A549 (cell line): ENCODE measurements at regions not wholly inside any gene's neighbourhood (a gene's known extent, or its start where the extent isn't known, plus 50 kb on each side); places are given as distances from the start of the nearest gene placed in this dataset.

Experiments
- ATAC-seq, 2 experiments: fragments of 200-7000 bp in 1 of 2; fragments of >200 bp in 1 of 2; cut with Nextera tagmentation in 1 of 2; cut with Tn5 transposase in 1 of 2; 3 replicates each; pipeline versions ENCODE4 v1.8.0 to v1.9.1; 2018 to 2020; ENCODE audit warnings: mild to moderate bottlenecking in 1 of 2, moderate library complexity in 1 of 2
- CTCF ChIA-PET: fragments of 300-600 bp; sonication (Branson Sonifier 250); formaldehyde crosslinking; extraction: SDS; loops from one replicate; lab custom pipeline; 2021; ENCODE audit warnings: antibody characterized with exemption, inconsistent platforms; lab: Yijun Ruan, JAX
- POLR2A ChIA-PET: fragments of 350-600 bp; formaldehyde crosslinking; extraction: SDS; loops from one replicate; lab custom pipeline; 2021; ENCODE audit warnings: antibody characterized with exemption, inconsistent platforms; lab: Yijun Ruan, JAX
- DNase-seq, 2 experiments: peaks; one replicate each; pipeline versions ENCODE4 v3.0.0 to v3.0.0-alpha.2; 2011 to 2016; ENCODE audit warnings: low read depth in 1 of 2, low spot score in 1 of 2
- FAIRE-seq: peaks from 2 replicates; lab custom pipeline; 2011; peaks lifted over from hg19 to GRCh38; lab: Jason Lieb, UNC
- H3K27ac ChIP-seq, 2 experiments: fragments of >200 bp; sonication (Bioruptor Twin); formaldehyde crosslinking; 3 replicates each; pipeline ENCODE4 v1.5.1; 2016 to 2017
- H3K4me1 ChIP-seq: fragments of >200 bp; sonication (Bioruptor Twin); formaldehyde crosslinking; 3 replicates; pipeline ENCODE4 v1.6.1; 2016
- H3K4me2 ChIP-seq: fragments of >200 bp; sonication (Bioruptor Twin); formaldehyde crosslinking; 3 replicates; pipeline ENCODE4 v1.6.1; 2016
- H3K4me3 ChIP-seq: fragments of >200 bp; sonication (Bioruptor Twin); formaldehyde crosslinking; 3 replicates; pipeline ENCODE4 v1.5.1; 2016
- H3K9me3 ChIP-seq: fragments of >200 bp; sonication (Bioruptor Twin); formaldehyde crosslinking; 3 replicates; pipeline ENCODE4 v1.6.1; 2016
- CBX2 ChIP-seq: fragments of 200-600 bp; sonication (generic); IDR thresholded peaks from 2 replicates; pipeline ENCODE4 v1.6.1; 2016; ENCODE audit warnings: low read depth, mild to moderate bottlenecking, borderline replicate concordance
- CHD2 ChIP-seq: fragments of 150-350 bp; IDR thresholded peaks from 2 replicates; pipeline ENCODE4 v1.6.1; 2014; ENCODE audit warnings: low read length; ENCODE audit not compliant: partially characterized antibody
- CHD4 ChIP-seq: fragments of 200-600 bp; sonication (generic); IDR thresholded peaks from 2 replicates; pipeline ENCODE4 v1.6.1; 2016; ENCODE audit warnings: antibody characterized with exemption, mild to moderate bottlenecking, borderline replicate concordance
- EHF ChIP-seq: fragments of 250-450 bp; sonication (Bioruptor Pico); IDR thresholded peaks from 2 replicates; pipeline ENCODE4 v1.5.0; 2020; ENCODE audit warnings: mild to moderate bottlenecking
- EHMT2 ChIP-seq: fragments of 200-600 bp; sonication (generic); IDR thresholded peaks from 2 replicates; pipeline ENCODE4 v1.6.1; 2016; ENCODE audit warnings: antibody characterized with exemption, low read depth, mild to moderate bottlenecking, moderate library complexity
- ESRRA ChIP-seq: fragments of 150-350 bp; IDR thresholded peaks from 2 replicates; pipeline ENCODE4 v1.6.1; 2014; ENCODE audit warnings: mild to moderate bottlenecking, low read length, borderline replicate concordance
- FOSL2 ChIP-seq, 2 experiments: fragments of 450-650 bp in 1 of 2; fragments of >200 bp in 1 of 2; sonication (Bioruptor Twin) in 1 of 2; formaldehyde crosslinking; IDR thresholded peaks; 2 replicates each; pipeline versions ENCODE4 v1.5.0 to v1.6.1; 2016 to 2020; ENCODE audit warnings: mild to moderate bottlenecking in 1 of 2, moderate library complexity in 1 of 2
- FOXS1 ChIP-seq: fragments of 250-450 bp; sonication (Bioruptor Pico); IDR thresholded peaks from 2 replicates; pipeline ENCODE4 v1.5.0; 2020; ENCODE audit warnings: mild to moderate bottlenecking, moderate library complexity
- GATA3 ChIP-seq: IDR thresholded peaks from 2 replicates; pipeline ENCODE4 v1.6.1; 2012; ENCODE audit warnings: borderline replicate concordance
- HDAC2 ChIP-seq: fragments of 200-600 bp; sonication (generic); IDR thresholded peaks from 2 replicates; pipeline ENCODE4 v1.6.1; 2016
- HEYL ChIP-seq: fragments of 250-450 bp; sonication (Bioruptor Pico); IDR thresholded peaks from 2 replicates; pipeline ENCODE4 v1.8.0; 2021; ENCODE audit warnings: mild to moderate bottlenecking, moderate library complexity
- HMGXB4 ChIP-seq: fragments of 250-450 bp; sonication (Bioruptor Pico); IDR thresholded peaks from 2 replicates; pipeline ENCODE4 v1.5.0; 2021; ENCODE audit warnings: mild to moderate bottlenecking, moderate library complexity, borderline replicate concordance
- JUNB ChIP-seq: fragments of >200 bp; sonication (Bioruptor Twin); formaldehyde crosslinking; IDR thresholded peaks from 2 replicates; pipeline ENCODE4 v1.6.1; 2016
- KDM1A ChIP-seq: fragments of 200-600 bp; sonication (generic); IDR thresholded peaks from 2 replicates; pipeline ENCODE4 v1.6.1; 2016; ENCODE audit warnings: low read depth, mild to moderate bottlenecking
- MAFK ChIP-seq: fragments of 450-650 bp; IDR thresholded peaks from 2 replicates; pipeline ENCODE4 v1.6.1; 2014; ENCODE audit not compliant: partially characterized antibody
- MAX ChIP-seq: IDR thresholded peaks from 2 replicates; pipeline ENCODE4 v1.6.1; 2012
- NPAS2 ChIP-seq: fragments of 250-450 bp; sonication (Bioruptor Pico); IDR thresholded peaks from 2 replicates; pipeline ENCODE4 v1.8.0; 2022; ENCODE audit warnings: mild to moderate bottlenecking, moderate library complexity, borderline replicate concordance
- PHF8 ChIP-seq: fragments of 200-600 bp; sonication (generic); IDR thresholded peaks from 2 replicates; pipeline ENCODE4 v1.6.1; 2016; ENCODE audit warnings: low read depth, mild to moderate bottlenecking, antibody characterized with exemption, moderate library complexity, borderline replicate concordance
- RNF2 ChIP-seq: fragments of 200-600 bp; sonication (generic); IDR thresholded peaks from 2 replicates; pipeline ENCODE4 v1.6.1; 2016; ENCODE audit warnings: low read depth, mild to moderate bottlenecking, antibody characterized with exemption, moderate library complexity, borderline replicate concordance
- SMC3 ChIP-seq: fragments of >200 bp; sonication (Bioruptor Twin); formaldehyde crosslinking; IDR thresholded peaks from 3 replicates; pipeline ENCODE4 v1.6.1; 2018; ENCODE audit warnings: inconsistent platforms
- ZFP36 ChIP-seq: fragments of 450-650 bp; IDR thresholded peaks from 2 replicates; pipeline ENCODE4 v1.6.1; 2014; ENCODE audit warnings: borderline replicate concordance; ENCODE audit not compliant: partially characterized antibody
- WGBS: methylation state at CpG from one replicate; pipeline ENCODE4 v1.1.6; 2017; ENCODE audit errors: missing lambda C conversion rate; 5-methylcytosine and 5-hydroxymethylcytosine counted together
- TF ChIP-seq, protein P1 (sequence below): fragments of >200 bp; sonication (Bioruptor Twin); formaldehyde crosslinking; IDR thresholded peaks from 3 replicates; pipeline ENCODE4 v1.6.1; 2016
- TF ChIP-seq, protein P2 (sequence below): IDR thresholded peaks from 2 replicates; pipeline ENCODE4 v1.6.1; 2012

DNA sequence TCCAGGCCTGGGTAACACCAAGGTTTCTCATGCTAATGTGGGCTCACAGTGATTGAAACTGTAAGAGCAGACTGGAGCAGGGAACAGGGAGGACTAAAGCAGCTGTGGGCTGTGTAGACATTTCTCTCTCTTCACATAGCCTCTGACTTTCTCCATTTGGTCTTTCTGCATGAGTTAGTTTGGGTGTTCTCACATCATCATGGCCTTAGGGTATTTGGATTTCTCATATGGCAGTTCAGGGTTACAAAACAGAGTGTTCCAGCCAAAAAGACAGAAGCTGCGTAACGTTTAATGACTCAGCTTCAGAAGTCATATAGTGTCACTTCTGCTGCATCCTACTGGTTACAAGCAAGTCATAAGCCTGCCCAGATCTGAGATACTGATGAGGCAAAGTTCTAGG lies 52.0 kb upstream of the OSBPL8 start:
- ChIA-PET POLR2A (no interaction called here), CTCF (no interaction called here)

GRCh38 chr12:76614364-76614763 lies 54.8 kb upstream of the OSBPL8 start:
- H3K4me1 ChIP-seq: peaks cover 12% of the 10 kb centered on the region; the same call in 2 of the 3 replicates
- WGBS: 94% methylated on average over 2 of the region's 2 CpGs
- CTCF ChIA-PET: interaction anchor here (1.0 to 1.6 kb wide), 2 partner anchors 8 to 397 kb away, joined by 3 to 4 read pairs; no protein-coding TSS in a partner anchor
- H3K9me3 ChIP-seq: no peaks in the 10 kb centered on the region
- H3K4me2 ChIP-seq: no peak overlapping the region
- no peak for FAIRE-seq
- no peak for DNase-seq
- POLR2A ChIA-PET: no interaction called here
- H3K4me3 ChIP-seq: no peak overlapping the region
- H3K27ac ChIP-seq: no peak overlapping the region
- TF ChIP-seq HMGXB4 (CRISPR knock-in tag) (no peak), MAX (no peak), EHMT2 (no peak)
- ATAC-seq: no peak

More for the DNA sequence above, 52.0 kb upstream of the OSBPL8 start:
- DNase-seq (peak in 1 of 2 experiments; percentile 57), FAIRE-seq (no peak), ATAC-seq (peak; percentile 78 to 94)
- Histone ChIP-seq H3K27ac (peak overlapping the region in 1 of 2 experiments; percentile 36; a peak in 1 of 6 replicates), H3K4me2 (peak overlapping the region; percentile 45; the same call in 2 of the 3 replicates), H3K9me3 (no peaks in the 10 kb centered on the region), H3K4me3 (no peak overlapping the region), H3K4me1 (peaks cover 12% of the 10 kb centered on the region; the same call in 2 of the 3 replicates)
- WGBS: 17% methylated on average over 2 of the region's 2 CpGs
- no peak for TF ChIP-seq SMC3
- TF ChIP-seq HEYL: no peak
- TF ChIP-seq ESRRA: no peak
- TF ChIP-seq RNF2: no peak
- TF ChIP-seq, protein P1, sequence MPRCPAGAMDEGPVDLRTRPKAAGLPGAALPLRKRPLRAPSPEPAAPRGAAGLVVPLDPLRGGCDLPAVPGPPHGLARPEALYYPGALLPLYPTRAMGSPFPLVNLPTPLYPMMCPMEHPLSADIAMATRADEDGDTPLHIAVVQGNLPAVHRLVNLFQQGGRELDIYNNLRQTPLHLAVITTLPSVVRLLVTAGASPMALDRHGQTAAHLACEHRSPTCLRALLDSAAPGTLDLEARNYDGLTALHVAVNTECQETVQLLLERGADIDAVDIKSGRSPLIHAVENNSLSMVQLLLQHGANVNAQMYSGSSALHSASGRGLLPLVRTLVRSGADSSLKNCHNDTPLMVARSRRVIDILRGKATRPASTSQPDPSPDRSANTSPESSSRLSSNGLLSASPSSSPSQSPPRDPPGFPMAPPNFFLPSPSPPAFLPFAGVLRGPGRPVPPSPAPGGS: no peak
- TF ChIP-seq FOSL2 (IDR thresholded peaks at IDR 0.05): peak; percentile 33; the same call in 1 of the 2 replicates
- no peak for TF ChIP-seq FOSL2 (CRISPR knock-in tag; IDR thresholded peaks at IDR 0.05)
- no peak for TF ChIP-seq FOXS1 (CRISPR knock-in tag)
- 0 out of 2 replicates have a peak, but pooled peaks have one; percentile 34 for TF ChIP-seq JUNB
- TF ChIP-seq NPAS2: no peak
- no peak for TF ChIP-seq KDM1A
- no peak for TF ChIP-seq CBX2
- TF ChIP-seq EHF (CRISPR knock-in tag): no peak
- TF ChIP-seq GATA3: no peak
- no peak for TF ChIP-seq CHD2
- TF ChIP-seq, protein P2, sequence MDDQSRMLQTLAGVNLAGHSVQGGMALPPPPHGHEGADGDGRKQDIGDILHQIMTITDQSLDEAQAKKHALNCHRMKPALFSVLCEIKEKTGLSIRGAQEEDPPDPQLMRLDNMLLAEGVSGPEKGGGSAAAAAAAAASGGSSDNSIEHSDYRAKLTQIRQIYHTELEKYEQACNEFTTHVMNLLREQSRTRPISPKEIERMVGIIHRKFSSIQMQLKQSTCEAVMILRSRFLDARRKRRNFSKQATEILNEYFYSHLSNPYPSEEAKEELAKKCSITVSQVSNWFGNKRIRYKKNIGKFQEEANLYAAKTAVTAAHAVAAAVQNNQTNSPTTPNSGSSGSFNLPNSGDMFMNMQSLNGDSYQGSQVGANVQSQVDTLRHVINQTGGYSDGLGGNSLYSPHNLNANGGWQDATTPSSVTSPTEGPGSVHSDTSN: no peak
- TF ChIP-seq MAFK: peak; percentile 14
- no peak for TF ChIP-seq PHF8
- TF ChIP-seq ZFP36: no peak
- no peak for TF ChIP-seq CHD4
- TF ChIP-seq HDAC2: no peak
